ENCODE measurements at regions not wholly inside any gene's neighbourhood (a gene's known extent, or its start where the extent isn't known, plus 50 kb on each side); places are given as distances from the start of the nearest gene placed in this dataset.

- H3K9me3 ChIP-seq: no peaks in the 10 kb centered on the region
- no peaks in the 10 kb centered on the region for H3K36me3 ChIP-seq
- intact Hi-C loops (cut with DNase I): no loop called here
- H3K27ac ChIP-seq: no peak overlapping the region
- no peaks in the 10 kb centered on the region for H3K27me3 ChIP-seq
- H3K4me1 ChIP-seq: no peaks in the 10 kb centered on the region
- no peak overlapping the region for H3K4me3 ChIP-seq
- no peak for DNase-seq
- no peak for TF ChIP-seq POLR2A (IDR thresholded peaks at IDR 0.05)
- TF ChIP-seq CTCF (IDR thresholded peaks at IDR 0.05): no peak
Measured at GRCh38 chr21:27286760-27287159, 319.9 kb upstream of the ADAMTS5 start.

- no peak overlapping the region for H3K4me3 ChIP-seq
- no peak for DNase-seq
- H3K4me1 ChIP-seq: no peaks in the 10 kb centered on the region
- TF ChIP-seq POLR2A (IDR thresholded peaks at IDR 0.05) (no peak), CTCF (IDR thresholded peaks at IDR 0.05) (no peak)
- no peaks in the 10 kb centered on the region for H3K36me3 ChIP-seq
- H3K27me3 ChIP-seq: no peaks in the 10 kb centered on the region
- H3K9me3 ChIP-seq: no peaks in the 10 kb centered on the region
- H3K27ac ChIP-seq: no peak overlapping the region
- intact Hi-C loops (cut with DNase I): no loop called here
Measured at GRCh38 chr21:27277110-27277509, 310.2 kb upstream of the ADAMTS5 start.

GRCh38 chr21:27275294-27275927 lies 308.5 kb upstream of the ADAMTS5 start:
- Histone ChIP-seq H3K27me3 (no peaks in the 10 kb centered on the region), H3K9me3 (no peaks in the 10 kb centered on the region), H3K4me3 (no peak overlapping the region), H3K4me1 (no peaks in the 10 kb centered on the region), H3K27ac (no peak overlapping the region), H3K36me3 (no peaks in the 10 kb centered on the region)
- no peak for DNase-seq
- 0 to 11% methylated on average over 1 of the region's 1 CpG for WGBS, 2 donors
- intact Hi-C loops (cut with DNase I): no loop called here
- TF ChIP-seq POLR2A (IDR thresholded peaks at IDR 0.05) (no peak), CTCF (IDR thresholded peaks at IDR 0.05) (no peak)

GRCh38 chr21:27269644-27270043 lies 302.8 kb upstream of the ADAMTS5 start:
- intact Hi-C loops (cut with DNase I): no loop called here
- no peak for DNase-seq
- no peaks in the 10 kb centered on the region for H3K9me3 ChIP-seq
- no peaks in the 10 kb centered on the region for H3K36me3 ChIP-seq
- H3K27ac ChIP-seq: peak overlapping the region in 1 of 4 donors; percentile 30
- TF ChIP-seq CTCF (IDR thresholded peaks at IDR 0.05) (no peak), POLR2A (IDR thresholded peaks at IDR 0.05) (no peak)
- no peaks in the 10 kb centered on the region for H3K4me1 ChIP-seq
- H3K4me3 ChIP-seq: no peak overlapping the region
- H3K27me3 ChIP-seq: no peaks in the 10 kb centered on the region

- intact Hi-C loops (cut with DNase I): no loop called here
- DNase-seq: no peak
- no peaks in the 10 kb centered on the region for H3K27me3 ChIP-seq
- 62 to 67% methylated on average over 2 of the region's 2 CpGs for WGBS, 2 donors
- H3K9me3 ChIP-seq: no peaks in the 10 kb centered on the region
- H3K36me3 ChIP-seq: no peaks in the 10 kb centered on the region
- no peaks in the 10 kb centered on the region for H3K4me1 ChIP-seq
- H3K27ac ChIP-seq: no peak overlapping the region
- H3K4me3 ChIP-seq: no peak overlapping the region
- TF ChIP-seq POLR2A (IDR thresholded peaks at IDR 0.05) (no peak), CTCF (IDR thresholded peaks at IDR 0.05) (no peak)
Measured at GRCh38 chr21:27268290-27268689, 301.4 kb upstream of the ADAMTS5 start.
